ENCODE measurements at regions not wholly inside any gene's neighbourhood (a gene's known extent, or its start where the extent isn't known, plus 50 kb on each side); places are given as distances from the start of the nearest gene placed in this dataset.

DNA sequence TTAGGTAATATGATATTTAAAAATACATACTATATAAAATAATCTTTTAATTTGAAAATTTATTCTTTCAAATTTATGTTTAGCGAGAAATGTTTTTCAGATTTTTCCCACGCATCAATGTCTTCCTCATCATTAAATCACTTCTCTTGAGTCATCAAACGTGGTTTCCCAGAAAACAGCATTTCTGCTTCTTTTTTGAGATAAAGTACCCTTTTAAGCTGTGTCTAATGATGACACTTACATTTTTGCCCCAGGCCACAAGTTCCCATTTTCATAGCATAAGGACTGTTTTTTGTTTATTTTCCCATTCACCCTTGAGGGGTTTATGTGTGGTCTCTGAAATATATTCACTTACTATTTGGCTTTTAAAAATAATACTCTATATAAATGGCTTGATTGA is 139.0 kb upstream of the HS3ST3A1 start:
- TF ChIP-seq, protein P1, sequence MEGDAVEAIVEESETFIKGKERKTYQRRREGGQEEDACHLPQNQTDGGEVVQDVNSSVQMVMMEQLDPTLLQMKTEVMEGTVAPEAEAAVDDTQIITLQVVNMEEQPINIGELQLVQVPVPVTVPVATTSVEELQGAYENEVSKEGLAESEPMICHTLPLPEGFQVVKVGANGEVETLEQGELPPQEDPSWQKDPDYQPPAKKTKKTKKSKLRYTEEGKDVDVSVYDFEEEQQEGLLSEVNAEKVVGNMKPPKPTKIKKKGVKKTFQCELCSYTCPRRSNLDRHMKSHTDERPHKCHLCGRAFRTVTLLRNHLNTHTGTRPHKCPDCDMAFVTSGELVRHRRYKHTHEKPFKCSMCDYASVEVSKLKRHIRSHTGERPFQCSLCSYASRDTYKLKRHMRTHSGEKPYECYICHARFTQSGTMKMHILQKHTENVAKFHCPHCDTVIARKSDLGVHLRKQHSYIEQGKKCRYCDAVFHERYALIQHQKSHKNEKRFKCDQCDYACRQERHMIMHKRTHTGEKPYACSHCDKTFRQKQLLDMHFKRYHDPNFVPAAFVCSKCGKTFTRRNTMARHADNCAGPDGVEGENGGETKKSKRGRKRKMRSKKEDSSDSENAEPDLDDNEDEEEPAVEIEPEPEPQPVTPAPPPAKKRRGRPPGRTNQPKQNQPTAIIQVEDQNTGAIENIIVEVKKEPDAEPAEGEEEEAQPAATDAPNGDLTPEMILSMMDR (IDR thresholded peaks at IDR 0.05), result no peak
- TF ChIP-seq POLR2AphosphoS5 (IDR thresholded peaks at IDR 0.05; ENCODE audit: low read depth, low read length) (no peak), TCF7L2 (IDR thresholded peaks at IDR 0.05; ENCODE audit: low read depth, low read length) (no peak)
- TF ChIP-seq, protein P2, sequence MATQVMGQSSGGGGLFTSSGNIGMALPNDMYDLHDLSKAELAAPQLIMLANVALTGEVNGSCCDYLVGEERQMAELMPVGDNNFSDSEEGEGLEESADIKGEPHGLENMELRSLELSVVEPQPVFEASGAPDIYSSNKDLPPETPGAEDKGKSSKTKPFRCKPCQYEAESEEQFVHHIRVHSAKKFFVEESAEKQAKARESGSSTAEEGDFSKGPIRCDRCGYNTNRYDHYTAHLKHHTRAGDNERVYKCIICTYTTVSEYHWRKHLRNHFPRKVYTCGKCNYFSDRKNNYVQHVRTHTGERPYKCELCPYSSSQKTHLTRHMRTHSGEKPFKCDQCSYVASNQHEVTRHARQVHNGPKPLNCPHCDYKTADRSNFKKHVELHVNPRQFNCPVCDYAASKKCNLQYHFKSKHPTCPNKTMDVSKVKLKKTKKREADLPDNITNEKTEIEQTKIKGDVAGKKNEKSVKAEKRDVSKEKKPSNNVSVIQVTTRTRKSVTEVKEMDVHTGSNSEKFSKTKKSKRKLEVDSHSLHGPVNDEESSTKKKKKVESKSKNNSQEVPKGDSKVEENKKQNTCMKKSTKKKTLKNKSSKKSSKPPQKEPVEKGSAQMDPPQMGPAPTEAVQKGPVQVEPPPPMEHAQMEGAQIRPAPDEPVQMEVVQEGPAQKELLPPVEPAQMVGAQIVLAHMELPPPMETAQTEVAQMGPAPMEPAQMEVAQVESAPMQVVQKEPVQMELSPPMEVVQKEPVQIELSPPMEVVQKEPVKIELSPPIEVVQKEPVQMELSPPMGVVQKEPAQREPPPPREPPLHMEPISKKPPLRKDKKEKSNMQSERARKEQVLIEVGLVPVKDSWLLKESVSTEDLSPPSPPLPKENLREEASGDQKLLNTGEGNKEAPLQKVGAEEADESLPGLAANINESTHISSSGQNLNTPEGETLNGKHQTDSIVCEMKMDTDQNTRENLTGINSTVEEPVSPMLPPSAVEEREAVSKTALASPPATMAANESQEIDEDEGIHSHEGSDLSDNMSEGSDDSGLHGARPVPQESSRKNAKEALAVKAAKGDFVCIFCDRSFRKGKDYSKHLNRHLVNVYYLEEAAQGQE (IDR thresholded peaks at IDR 0.05; ENCODE audit: insufficient read depth in 1 of 2, low read depth in 2 of 2, low read length in 1 of 2), result no peak
